GM18870 (cell line): ENCODE measurements at regions not wholly inside any gene's neighbourhood (a gene's known extent, or its start where the extent isn't known, plus 50 kb on each side); places are given as distances from the start of the nearest gene placed in this dataset.
A peak's percentile ranks its signal among the peaks of the same experiment; 100 is the strongest.

Source experiments
- ATAC-seq: cut with Tn5 transposase; IDR thresholded peaks from one replicate; pipeline ENCODE4 v1.9.1; 2021; ENCODE audit warnings: moderate library complexity; ENCODE audit not compliant: unreplicated experiment

DNA sequence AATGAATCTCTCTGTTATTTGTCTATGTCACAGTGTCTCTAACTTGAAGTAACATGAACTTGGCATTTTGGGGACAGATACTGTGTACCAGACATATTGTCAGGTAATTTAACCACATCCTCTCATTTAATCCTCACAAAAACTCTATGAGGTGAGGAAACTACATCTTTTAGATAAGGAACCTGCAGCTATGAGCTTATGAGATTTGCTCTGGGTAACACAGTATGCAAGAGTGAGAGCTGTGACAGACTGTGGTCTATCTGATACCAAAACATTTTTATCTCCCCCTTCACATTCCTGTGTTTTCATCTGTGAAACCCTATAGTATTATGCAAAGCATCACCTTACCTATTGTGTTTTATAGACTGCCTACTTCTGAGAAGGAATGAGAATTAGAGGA is 58.4 kb upstream of the HS3ST1 start:
- no peak for ATAC-seq

DNA sequence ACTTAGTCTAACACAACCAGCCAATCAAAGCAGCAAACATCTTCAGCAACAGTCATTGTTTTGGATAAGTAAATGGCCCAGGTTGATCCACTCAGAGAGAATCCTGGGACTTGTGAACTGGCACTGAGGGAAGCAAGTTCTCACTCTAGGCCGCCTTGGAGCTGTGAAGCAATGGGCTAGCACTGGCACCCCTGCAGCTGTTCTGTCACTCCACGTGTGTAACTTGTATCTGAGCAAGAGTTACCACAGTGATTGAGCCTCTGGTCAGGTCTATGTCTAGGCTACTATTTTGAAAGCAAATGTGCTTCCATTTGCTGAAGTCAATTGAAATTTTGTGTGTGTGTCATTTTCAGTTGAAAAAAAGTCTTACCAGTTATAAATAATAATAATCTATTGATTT is 57.2 kb upstream of the HS3ST1 start:
- no peak for ATAC-seq

DNA sequence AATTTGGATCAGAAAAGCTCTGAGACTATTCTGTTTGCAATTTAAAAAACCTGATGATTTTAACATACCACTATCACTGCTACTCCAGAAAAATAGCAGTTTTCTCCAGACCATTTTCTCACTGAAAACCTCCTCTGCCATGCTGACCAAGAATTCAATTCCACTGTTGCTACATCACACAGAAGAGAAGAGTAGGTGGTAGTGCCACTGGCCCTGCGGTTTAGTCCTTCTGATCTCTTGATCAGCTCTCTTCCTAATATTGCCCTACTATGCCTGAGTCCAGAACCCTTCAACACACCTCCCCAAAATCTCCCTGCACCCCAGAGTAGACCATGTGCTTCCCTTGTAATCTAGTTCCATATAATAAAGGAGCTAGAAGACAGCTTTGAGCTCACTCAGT is 55.8 kb upstream of the HS3ST1 start:
- no peak for ATAC-seq

DNA sequence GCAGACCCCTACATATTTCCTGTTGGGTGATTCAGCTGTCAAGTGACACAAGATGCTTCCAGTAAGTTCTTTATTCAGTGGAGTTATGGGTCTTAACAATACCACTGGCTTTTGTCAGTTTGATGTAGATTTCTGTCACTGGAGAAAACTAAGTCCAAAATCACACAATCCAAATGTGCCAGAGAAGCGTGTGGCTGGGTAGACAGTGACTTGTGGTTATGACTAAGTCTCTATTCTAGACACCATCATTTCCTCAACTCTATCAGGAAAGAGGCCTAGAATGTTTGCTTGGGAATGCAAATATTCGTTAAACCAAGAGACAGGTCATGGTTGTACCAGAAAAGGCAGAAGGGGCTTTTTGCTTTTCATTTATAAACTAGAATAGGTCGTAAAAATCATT is 54.4 kb upstream of the HS3ST1 start:
- ATAC-seq: no peak

DNA sequence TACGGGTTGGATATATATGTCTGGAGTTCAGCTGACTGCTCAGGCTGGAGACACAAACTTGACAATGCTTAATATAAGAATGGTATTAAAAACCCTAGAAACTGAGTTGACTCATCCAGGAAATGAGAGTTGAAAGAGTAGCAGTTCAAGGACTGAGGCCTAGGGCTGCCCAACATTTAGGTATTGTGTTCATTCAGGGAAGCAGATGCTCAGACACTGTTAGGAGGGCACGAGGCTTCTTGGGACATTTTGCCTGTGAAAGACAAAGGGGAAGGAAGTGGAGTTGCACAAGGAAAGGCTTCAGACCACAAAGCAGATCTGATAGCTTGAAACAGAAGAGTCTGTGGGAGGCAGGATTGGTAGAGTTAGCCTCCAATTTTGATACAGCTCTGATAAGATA is 52.0 kb upstream of the HS3ST1 start:
- ATAC-seq: peak; percentile 90
